ENCODE measurements at regions not wholly inside any gene's neighbourhood (a gene's known extent, or its start where the extent isn't known, plus 50 kb on each side); places are given as distances from the start of the nearest gene placed in this dataset.

GRCh38 chr6:132053511-132053910 lies 102.3 kb upstream of the CCN2 start:
- no peaks in the 10 kb centered on the region for H3K23me2 ChIP-seq (ENCODE audit: insufficient read length, low read depth, low read length, poor library complexity, severe bottlenecking)
- H3K27me3 ChIP-seq (ENCODE audit: insufficient read depth, low read length): no peaks in the 10 kb centered on the region; the same call in 1 of the 2 replicates
- H3T11ph ChIP-seq (ENCODE audit: low read length): no peak overlapping the region
- H4K8ac ChIP-seq (replicated peaks; ENCODE audit: insufficient read length, low read depth, low read length): no peak overlapping the region
- H3K56ac ChIP-seq (ENCODE audit: insufficient read length, low read depth, low read length): no peak overlapping the region
- no peak overlapping the region for H3K14ac ChIP-seq (ENCODE audit: insufficient read depth, low read length)
- DNase-seq: no peak
- H2AK5ac ChIP-seq (ENCODE audit: insufficient read length, low read length): no peak overlapping the region
- no peak overlapping the region for H2BK5ac ChIP-seq (ENCODE audit: insufficient read length, low read length)
- no peak overlapping the region for H4K5ac ChIP-seq (ENCODE audit: insufficient read length, low read depth, low read length)
- no peaks in the 10 kb centered on the region for H3K79me1 ChIP-seq (ENCODE audit: insufficient read depth, low read depth, low read length, poor library complexity, severe bottlenecking)
- no peaks in the 10 kb centered on the region for H4K20me1 ChIP-seq (ENCODE audit: control insufficient read depth, insufficient read depth, insufficient read length)
- no peak overlapping the region for H3K9ac ChIP-seq (ENCODE audit: extremely low read depth, insufficient read length, low read length)
- H3K18ac ChIP-seq (ENCODE audit: insufficient read length, low read depth, low read length): no peak overlapping the region
- no peak overlapping the region for H3K4ac ChIP-seq (ENCODE audit: low read depth, low read length)
- Mint-ChIP-seq H3K27me3 (ENCODE audit: low read depth) (no peaks in the 10 kb centered on the region), H3K9me3 (peaks cover 0 to 7% of the 10 kb centered on the region in 2 experiments; a peak in 1 of 5 replicates), H3K4me3 (no peak overlapping the region), H3K4me1 (no peaks in the 10 kb centered on the region), H3K27ac (no peak overlapping the region), H3K36me3 (ENCODE audit: insufficient read depth in 1 of 3, low read depth in 3 of 3) (peaks cover 0 to 10% (median 2%) of the 10 kb centered on the region in 3 experiments; a peak in 3 of 7 replicates)
- no peak overlapping the region for H3K27ac ChIP-seq (ENCODE audit: insufficient read length, low read depth, low read length)
- no CpG with 5 or more reads among the region's 2 CpGs for WGBS (ENCODE audit: extremely low coverage, insufficient read length, low lambda C conversion rate)
- TF ChIP-seq CTCF (conservative IDR thresholded peaks at IDR 0.05): no peak
- no peaks in the 10 kb centered on the region for H3K79me2 ChIP-seq (ENCODE audit: insufficient read depth, low read length)
- H2AFZ ChIP-seq (ENCODE audit: low read length): no peak overlapping the region
- H3K23ac ChIP-seq (ENCODE audit: insufficient read length, low read depth, low read length): no peak overlapping the region
- H4K91ac ChIP-seq (ENCODE audit: insufficient read length, low read depth, low read length): no peak overlapping the region
- no peaks in the 10 kb centered on the region for H3K9me3 ChIP-seq (ENCODE audit: control insufficient read depth, low read depth, low read length)
- no peak overlapping the region for H2BK120ac ChIP-seq (ENCODE audit: low read depth, low read length, poor library complexity, severe bottlenecking)
- H3K4me1 ChIP-seq (ENCODE audit: insufficient read depth, low read length): no peaks in the 10 kb centered on the region
- H2BK12ac ChIP-seq (ENCODE audit: insufficient read length, low read depth, low read length): no peak overlapping the region
- no peak overlapping the region for H2BK20ac ChIP-seq (ENCODE audit: low read depth, low read length, poor library complexity, severe bottlenecking)
- no peak overlapping the region for H2BK15ac ChIP-seq (ENCODE audit: low read depth, low read length)
- no peak overlapping the region for H3K4me2 ChIP-seq (ENCODE audit: insufficient read depth, insufficient read length, low read length)
